GM12878 (cell line): ENCODE measurements at regions not wholly inside any gene's neighbourhood (a gene's known extent, or its start where the extent isn't known, plus 50 kb on each side); places are given as distances from the start of the nearest gene placed in this dataset.
A peak's percentile ranks its signal among the peaks of the same experiment; 100 is the strongest.

Experiments used
- ATAC-seq: fragments of 200-7000 bp; cut with Tn5 transposase; 3 replicates; pipeline ENCODE4 v1.9.1; 2020; ENCODE audit warnings: mild to moderate bottlenecking, moderate library complexity
- BruUV-seq: library from RNA; stranded (reverse); fragments of 400-500 nt; replicated peaks from 2 replicates; lab custom pipeline; 2021; lab: Mats Ljungman, UMichigan
- CTCF ChIA-PET: fragments of 300-600 bp; sonication (Branson Sonifier 250); formaldehyde crosslinking; extraction: SDS; loops from one replicate; lab custom pipeline; 2021; ENCODE audit warnings: inconsistent platforms; lab: Yijun Ruan, JAX
- POLR2A ChIA-PET: fragments of 350-600 bp; formaldehyde crosslinking; extraction: SDS; loops from one replicate; lab custom pipeline; 2021; ENCODE audit warnings: inconsistent platforms; lab: Charles Lee
- RAD21 ChIA-PET: fragments of 300-600 bp; sonication (Branson Sonifier 250); formaldehyde crosslinking; loops from one replicate; lab custom pipeline; 2023; ENCODE audit warnings: antibody characterized with exemption; ENCODE audit not compliant: unreplicated experiment; lab: Charles Lee
- SMC1A ChIA-PET: fragments of 300-600 bp; sonication (Branson Sonifier 250); formaldehyde crosslinking; loops from one replicate; lab custom pipeline; 2023; ENCODE audit not compliant: unreplicated experiment, uncharacterized antibody; lab: Charles Lee
- DNase-seq: peaks from one replicate; pipeline ENCODE4 v3.0.0-alpha.2; 2011; ENCODE audit warnings: low read depth, low spot score
- FAIRE-seq: peaks from 3 replicates; lab custom pipeline; 2011; peaks lifted over from hg19 to GRCh38; lab: Jason Lieb, UNC
- H2AFZ ChIP-seq: 2 replicates; pipeline ENCODE4 v1.6.0; 2011; ENCODE audit warnings: low read depth, low read length, control low read depth; ENCODE audit not compliant: control insufficient read depth
- H3K27ac ChIP-seq: 2 replicates; pipeline ENCODE4 v1.5.1; 2011; ENCODE audit warnings: control low read depth; ENCODE audit not compliant: control insufficient read depth, insufficient read depth
- H3K27me3 ChIP-seq, 2 experiments: replicated peaks in 1 of 2; 2 replicates each; pipeline versions ENCODE4 v1.6.0 to v1.6.1; 2011; ENCODE audit warnings: low read length in 1 of 2; ENCODE audit not compliant: control insufficient read depth in 2 of 2, insufficient read depth in 2 of 2
- H3K36me3 ChIP-seq, 2 experiments: 2 replicates each; pipeline ENCODE4 v1.5.1; 2011; ENCODE audit warnings: low read length in 1 of 2; ENCODE audit not compliant: control insufficient read depth in 2 of 2, insufficient read depth in 2 of 2
- H3K4me1 ChIP-seq: 2 replicates; pipeline ENCODE4 v1.6.1; 2011; ENCODE audit warnings: mild to moderate bottlenecking, low read length, moderate library complexity, mixed read lengths; ENCODE audit not compliant: control insufficient read depth, insufficient read depth
- H3K4me2 ChIP-seq: 2 replicates; pipeline ENCODE4 v1.6.0; 2011; ENCODE audit warnings: control low read depth; ENCODE audit not compliant: control insufficient read depth, insufficient read depth
- H3K4me3 ChIP-seq: fragments of 200-600 bp; sonication (generic); 2 replicates; pipeline ENCODE4 v1.5.1; 2016
- H3K79me2 ChIP-seq: 2 replicates; pipeline ENCODE4 v1.6.0; 2011; ENCODE audit warnings: low read length; ENCODE audit not compliant: control insufficient read depth, insufficient read depth
- H3K9ac ChIP-seq: 2 replicates; pipeline ENCODE4 v1.8.0; 2011; ENCODE audit warnings: low read length, control low read depth, mixed read lengths; ENCODE audit not compliant: control insufficient read depth, insufficient read depth
- H3K9me3 ChIP-seq: replicated peaks from 3 replicates; pipeline ENCODE4 v1.5.1; 2011; ENCODE audit warnings: mild to moderate bottlenecking, low read length; ENCODE audit not compliant: control insufficient read depth, insufficient read depth
- H4K20me1 ChIP-seq: 2 replicates; pipeline ENCODE4 v1.6.0; 2011; ENCODE audit not compliant: control insufficient read depth, insufficient read depth
- CBX3 ChIP-seq: fragments of 200-600 bp; sonication (generic); IDR thresholded peaks from 2 replicates; pipeline ENCODE4 v1.6.1; 2016; ENCODE audit warnings: low read depth, borderline replicate concordance
- CHD4 ChIP-seq: fragments of 200-600 bp; sonication (generic); IDR thresholded peaks from 2 replicates; pipeline ENCODE4 v1.6.1; 2016; ENCODE audit warnings: mild to moderate bottlenecking
- MLLT1 ChIP-seq: fragments of 450-650 bp; IDR thresholded peaks from 2 replicates; pipeline ENCODE4 v1.6.1; 2016; ENCODE audit warnings: mild to moderate bottlenecking
- MTA2 ChIP-seq: fragments of 450-650 bp; IDR thresholded peaks from 2 replicates; pipeline ENCODE4 v1.6.1; 2016; ENCODE audit warnings: low read depth, mild to moderate bottlenecking, moderate library complexity
- NBN ChIP-seq: fragments of 450-650 bp; IDR thresholded peaks from 2 replicates; pipeline ENCODE4 v1.6.1; 2016
- PRDM15 ChIP-seq: fragments of 450-650 bp; formaldehyde crosslinking; IDR thresholded peaks from 2 replicates; pipeline ENCODE4 v1.4.0; 2020; ENCODE audit warnings: mild to moderate bottlenecking, moderate library complexity
- WGBS: methylation state at CpG from one replicate; pipeline ENCODE4 v1.1.6; 2016; ENCODE audit warnings: low lambda C conversion rate; ENCODE audit not compliant: insufficient replicate concordance, insufficient coverage; ENCODE audit errors: missing lambda C conversion rate; 5-methylcytosine and 5-hydroxymethylcytosine counted together
- in situ Hi-C: fragments of 300-500 bp; cut with MboI; formaldehyde crosslinking; loops from 9 replicates; pipeline ENCODE4 v1.14.3; 2018; ENCODE audit warnings: mixed read lengths
- intact Hi-C: fragments of 100-400 bp; cut with micrococcal nuclease; formaldehyde crosslinking; loops from one replicate; pipeline ENCODE4 v1.14.2; 2022; ENCODE audit not compliant: unreplicated experiment

GRCh38 chr4:163251204-163251603 is 81.2 kb downstream of the NPY1R start:
- Histone ChIP-seq H3K4me3 (no peak overlapping the region), H3K79me2 (no peaks in the 10 kb centered on the region), H3K4me2 (no peak overlapping the region), H3K4me1 (no peaks in the 10 kb centered on the region), H3K9ac (no peak overlapping the region), H3K9me3 (no peaks in the 10 kb centered on the region), H3K27me3 (no peaks in the 10 kb centered on the region; a peak in 1 of 4 replicates), H4K20me1 (no peaks in the 10 kb centered on the region), H3K27ac (no peak overlapping the region), H2AFZ (no peak overlapping the region), H3K36me3 (no peaks in the 10 kb centered on the region)
- CTCF ChIA-PET: no interaction called here
- SMC1A ChIA-PET: no interaction called here
- TF ChIP-seq NBN (no peak), CHD4 (no peak), CBX3 (no peak), PRDM15 (CRISPR knock-in tag) (no peak), MLLT1 (no peak), MTA2 (no peak)
- ATAC-seq: peak; percentile 51; the same call in 2 of the 3 replicates
- BruUV-seq: no TSS peak
- intact Hi-C loops: no loop called here
- RAD21 ChIA-PET: no interaction called here
- FAIRE-seq: no peak
- WGBS: 31% methylated on average over 2 of the region's 2 CpGs
- POLR2A ChIA-PET: no interaction called here
- DNase-seq: no peak
- in situ Hi-C loops: no loop called here
